ENCODE measurements at regions not wholly inside any gene's neighbourhood (a gene's known extent, or its start where the extent isn't known, plus 50 kb on each side); places are given as distances from the start of the nearest gene placed in this dataset.

DNA sequence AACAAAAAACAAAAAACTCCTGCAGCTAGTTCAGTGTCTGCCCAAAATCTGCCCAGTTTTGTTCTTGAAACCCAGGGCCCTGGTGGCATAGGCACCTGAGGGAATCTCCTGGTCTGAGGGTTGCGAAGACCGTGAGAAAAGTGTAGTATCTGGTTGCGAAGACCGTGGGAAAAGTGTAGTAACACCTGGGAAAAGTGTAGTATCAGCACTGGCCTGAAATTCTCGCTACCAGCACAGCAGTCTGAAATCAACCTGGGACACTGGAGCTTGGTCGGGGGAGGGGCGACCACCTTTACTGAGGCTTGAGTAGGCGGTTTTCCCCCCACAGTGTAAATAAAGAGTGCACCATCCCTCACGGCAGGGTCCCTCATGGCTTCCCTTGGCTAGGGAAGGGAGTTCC, 82.5 kb upstream of the SP4 start:
- Histone ChIP-seq H3K4me3 (replicated peaks in 1 of 2; ENCODE audit: low read depth in 1 of 2, low read length in 2 of 2) (no peak overlapping the region), H3K27me3 (ENCODE audit: insufficient read depth, low read length) (no peaks in the 10 kb centered on the region), H3K9ac (ENCODE audit: low read length) (no peak overlapping the region), H2AFZ (ENCODE audit: low read depth, low read length, poor library complexity, severe bottlenecking) (no peak overlapping the region), H3K9me2 (ENCODE audit: insufficient read depth) (no peaks in the 10 kb centered on the region), H3K79me2 (ENCODE audit: insufficient read depth, low read length) (no peaks in the 10 kb centered on the region), H3K4me1 (ENCODE audit: control insufficient read depth in 1 of 2, insufficient read depth in 2 of 2, low read length in 2 of 2) (no peaks in the 10 kb centered on the region), H3K4me2 (ENCODE audit: low read length) (no peak overlapping the region), H4K20me1 (ENCODE audit: insufficient read depth) (no peaks in the 10 kb centered on the region), H3K9me3 (ENCODE audit: control insufficient read depth in 1 of 2, insufficient read depth in 1 of 2, low read depth in 1 of 2, low read length in 2 of 2) (no peaks in the 10 kb centered on the region), H3K36me3 (ENCODE audit: control insufficient read depth in 1 of 2, insufficient read depth in 2 of 2, low read length in 2 of 2) (no peaks in the 10 kb centered on the region), H3K27ac (ENCODE audit: low read depth, low read length) (no peak overlapping the region)
- ATAC-seq (no peak), DNase-seq (ENCODE audit: low read depth, low spot score) (no peak)
- ChIA-PET CTCF (no interaction called here), POLR2A (no interaction called here), RAD21 (ENCODE audit: low non-redundant PET in 1 of 2, low total read pairs in 2 of 2, uncharacterized antibody in 2 of 2, unreplicated experiment in 2 of 2) (no interaction called here)
- TF ChIP-seq RAD21 (IDR thresholded peaks at IDR 0.05; ENCODE audit: low read depth) (no peak), EGR1 (IDR thresholded peaks at IDR 0.05; ENCODE audit: low read depth) (no peak), ZNF274 (IDR thresholded peaks at IDR 0.05; ENCODE audit: low read depth, low read length) (no peak), ELF1 (IDR thresholded peaks at IDR 0.05; ENCODE audit: borderline replicate concordance, low read depth) (no peak), CEBPB (IDR thresholded peaks at IDR 0.05; ENCODE audit: low read depth) (no peak), ZFX (IDR thresholded peaks at IDR 0.05) (no peak), JUND (IDR thresholded peaks at IDR 0.05) (no peak), EZH2phosphoT487 (IDR thresholded peaks at IDR 0.05; ENCODE audit: borderline replicate concordance) (no peak), SRF (IDR thresholded peaks at IDR 0.05; ENCODE audit: low read depth) (no peak), CBX3 (IDR thresholded peaks at IDR 0.05; ENCODE audit: low read depth) (no peak), POLR2AphosphoS5 (IDR thresholded peaks at IDR 0.05; ENCODE audit: low read depth, low read length) (no peak), SIN3A (IDR thresholded peaks at IDR 0.05; ENCODE audit: low read depth) (no peak)
- TF ChIP-seq, protein P1, sequence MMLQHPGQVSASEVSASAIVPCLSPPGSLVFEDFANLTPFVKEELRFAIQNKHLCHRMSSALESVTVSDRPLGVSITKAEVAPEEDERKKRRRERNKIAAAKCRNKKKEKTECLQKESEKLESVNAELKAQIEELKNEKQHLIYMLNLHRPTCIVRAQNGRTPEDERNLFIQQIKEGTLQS (IDR thresholded peaks at IDR 0.05): no peak
- intact Hi-C loops (cut with micrococcal nuclease): no loop called here
- no TSS peak for BruUV-seq (replicated peaks)

DNA sequence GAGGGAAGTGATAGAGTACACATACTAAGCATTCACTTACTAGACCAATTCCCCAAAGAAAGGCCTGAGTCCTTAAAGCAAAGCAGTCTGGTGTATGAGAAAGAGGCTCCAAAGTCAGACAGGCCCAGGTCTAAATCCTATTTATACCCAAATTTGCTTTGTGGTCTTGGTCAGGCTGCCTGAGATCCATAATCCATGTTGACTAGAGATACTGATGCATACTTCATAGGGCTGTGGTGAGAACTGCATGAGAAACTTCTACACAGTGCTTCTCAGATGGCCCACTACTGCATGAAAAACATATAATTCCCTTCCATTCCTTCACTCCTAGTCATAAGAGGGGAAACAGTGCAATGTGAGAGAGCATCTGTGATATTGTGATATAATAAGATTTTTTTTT, 81.6 kb upstream of the SP4 start:
- Histone ChIP-seq H3K79me2 (ENCODE audit: insufficient read depth, low read length) (no peaks in the 10 kb centered on the region), H3K4me2 (ENCODE audit: low read length) (no peak overlapping the region), H3K27ac (ENCODE audit: low read depth, low read length) (no peak overlapping the region), H3K36me3 (ENCODE audit: control insufficient read depth in 1 of 2, insufficient read depth in 2 of 2, low read length in 2 of 2) (no peaks in the 10 kb centered on the region), H3K9me3 (ENCODE audit: control insufficient read depth in 1 of 2, insufficient read depth in 1 of 2, low read depth in 1 of 2, low read length in 2 of 2) (no peaks in the 10 kb centered on the region), H3K9me2 (ENCODE audit: insufficient read depth) (no peaks in the 10 kb centered on the region), H3K9ac (ENCODE audit: low read length) (no peak overlapping the region), H2AFZ (ENCODE audit: low read depth, low read length, poor library complexity, severe bottlenecking) (no peak overlapping the region), H3K27me3 (ENCODE audit: insufficient read depth, low read length) (no peaks in the 10 kb centered on the region), H3K4me3 (replicated peaks in 1 of 2; ENCODE audit: low read depth in 1 of 2, low read length in 2 of 2) (no peak overlapping the region), H3K4me1 (ENCODE audit: control insufficient read depth in 1 of 2, insufficient read depth in 2 of 2, low read length in 2 of 2) (no peaks in the 10 kb centered on the region), H4K20me1 (ENCODE audit: insufficient read depth) (no peaks in the 10 kb centered on the region)
- DNase-seq (ENCODE audit: low read depth, low spot score): no peak
- intact Hi-C loops (cut with micrococcal nuclease): no loop called here
- ChIA-PET RAD21 (ENCODE audit: low non-redundant PET in 1 of 2, low total read pairs in 2 of 2, uncharacterized antibody in 2 of 2, unreplicated experiment in 2 of 2) (no interaction called here), CTCF (no interaction called here), POLR2A (no interaction called here)
- no peak for ATAC-seq
- no TSS peak for BruUV-seq (replicated peaks)
- TF ChIP-seq, protein P1 (IDR thresholded peaks at IDR 0.05): no peak
- TF ChIP-seq EGR1 (IDR thresholded peaks at IDR 0.05; ENCODE audit: low read depth) (no peak), POLR2AphosphoS5 (IDR thresholded peaks at IDR 0.05; ENCODE audit: low read depth, low read length) (no peak), SIN3A (IDR thresholded peaks at IDR 0.05; ENCODE audit: low read depth) (no peak), ZFX (IDR thresholded peaks at IDR 0.05) (no peak), RAD21 (IDR thresholded peaks at IDR 0.05; ENCODE audit: low read depth) (no peak), EZH2phosphoT487 (IDR thresholded peaks at IDR 0.05; ENCODE audit: borderline replicate concordance) (no peak), JUND (IDR thresholded peaks at IDR 0.05) (no peak)
- TF ChIP-seq, protein P2, sequence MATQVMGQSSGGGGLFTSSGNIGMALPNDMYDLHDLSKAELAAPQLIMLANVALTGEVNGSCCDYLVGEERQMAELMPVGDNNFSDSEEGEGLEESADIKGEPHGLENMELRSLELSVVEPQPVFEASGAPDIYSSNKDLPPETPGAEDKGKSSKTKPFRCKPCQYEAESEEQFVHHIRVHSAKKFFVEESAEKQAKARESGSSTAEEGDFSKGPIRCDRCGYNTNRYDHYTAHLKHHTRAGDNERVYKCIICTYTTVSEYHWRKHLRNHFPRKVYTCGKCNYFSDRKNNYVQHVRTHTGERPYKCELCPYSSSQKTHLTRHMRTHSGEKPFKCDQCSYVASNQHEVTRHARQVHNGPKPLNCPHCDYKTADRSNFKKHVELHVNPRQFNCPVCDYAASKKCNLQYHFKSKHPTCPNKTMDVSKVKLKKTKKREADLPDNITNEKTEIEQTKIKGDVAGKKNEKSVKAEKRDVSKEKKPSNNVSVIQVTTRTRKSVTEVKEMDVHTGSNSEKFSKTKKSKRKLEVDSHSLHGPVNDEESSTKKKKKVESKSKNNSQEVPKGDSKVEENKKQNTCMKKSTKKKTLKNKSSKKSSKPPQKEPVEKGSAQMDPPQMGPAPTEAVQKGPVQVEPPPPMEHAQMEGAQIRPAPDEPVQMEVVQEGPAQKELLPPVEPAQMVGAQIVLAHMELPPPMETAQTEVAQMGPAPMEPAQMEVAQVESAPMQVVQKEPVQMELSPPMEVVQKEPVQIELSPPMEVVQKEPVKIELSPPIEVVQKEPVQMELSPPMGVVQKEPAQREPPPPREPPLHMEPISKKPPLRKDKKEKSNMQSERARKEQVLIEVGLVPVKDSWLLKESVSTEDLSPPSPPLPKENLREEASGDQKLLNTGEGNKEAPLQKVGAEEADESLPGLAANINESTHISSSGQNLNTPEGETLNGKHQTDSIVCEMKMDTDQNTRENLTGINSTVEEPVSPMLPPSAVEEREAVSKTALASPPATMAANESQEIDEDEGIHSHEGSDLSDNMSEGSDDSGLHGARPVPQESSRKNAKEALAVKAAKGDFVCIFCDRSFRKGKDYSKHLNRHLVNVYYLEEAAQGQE (IDR thresholded peaks at IDR 0.05; ENCODE audit: low read depth): no peak
- TF ChIP-seq, protein P3, sequence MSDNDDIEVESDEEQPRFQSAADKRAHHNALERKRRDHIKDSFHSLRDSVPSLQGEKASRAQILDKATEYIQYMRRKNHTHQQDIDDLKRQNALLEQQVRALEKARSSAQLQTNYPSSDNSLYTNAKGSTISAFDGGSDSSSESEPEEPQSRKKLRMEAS (IDR thresholded peaks at IDR 0.05): no peak
- TF ChIP-seq, protein P4, sequence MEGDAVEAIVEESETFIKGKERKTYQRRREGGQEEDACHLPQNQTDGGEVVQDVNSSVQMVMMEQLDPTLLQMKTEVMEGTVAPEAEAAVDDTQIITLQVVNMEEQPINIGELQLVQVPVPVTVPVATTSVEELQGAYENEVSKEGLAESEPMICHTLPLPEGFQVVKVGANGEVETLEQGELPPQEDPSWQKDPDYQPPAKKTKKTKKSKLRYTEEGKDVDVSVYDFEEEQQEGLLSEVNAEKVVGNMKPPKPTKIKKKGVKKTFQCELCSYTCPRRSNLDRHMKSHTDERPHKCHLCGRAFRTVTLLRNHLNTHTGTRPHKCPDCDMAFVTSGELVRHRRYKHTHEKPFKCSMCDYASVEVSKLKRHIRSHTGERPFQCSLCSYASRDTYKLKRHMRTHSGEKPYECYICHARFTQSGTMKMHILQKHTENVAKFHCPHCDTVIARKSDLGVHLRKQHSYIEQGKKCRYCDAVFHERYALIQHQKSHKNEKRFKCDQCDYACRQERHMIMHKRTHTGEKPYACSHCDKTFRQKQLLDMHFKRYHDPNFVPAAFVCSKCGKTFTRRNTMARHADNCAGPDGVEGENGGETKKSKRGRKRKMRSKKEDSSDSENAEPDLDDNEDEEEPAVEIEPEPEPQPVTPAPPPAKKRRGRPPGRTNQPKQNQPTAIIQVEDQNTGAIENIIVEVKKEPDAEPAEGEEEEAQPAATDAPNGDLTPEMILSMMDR (IDR thresholded peaks at IDR 0.05 in 2 of 3, conservative IDR thresholded peaks at IDR 0.05 in 1 of 3; ENCODE audit: borderline replicate concordance in 1 of 3, insufficient read depth in 1 of 3, low read depth in 2 of 3, low read length in 2 of 3): no peak

Data from HCT116 (cell line).